ENCODE measurements at regions not wholly inside any gene's neighbourhood (a gene's known extent, or its start where the extent isn't known, plus 50 kb on each side); places are given as distances from the start of the nearest gene placed in this dataset.

- H3K4me1 Mint-ChIP-seq (ENCODE audit: low read depth): no peaks in the 10 kb centered on the region
- H3K27ac Mint-ChIP-seq: no peak overlapping the region
- no peak overlapping the region for H3K4me3 Mint-ChIP-seq
- no peak for TF ChIP-seq CTCF (IDR thresholded peaks at IDR 0.05)
- ChIA-PET POLR2A (no interaction called here), CTCF (interaction anchor here (0.6 kb wide), 1 partner anchor 1714 kb away, joined by 4 read pairs; no protein-coding TSS in a partner anchor)
- DNase-seq: no peak
- H3K36me3 Mint-ChIP-seq (ENCODE audit: low read depth): no peaks in the 10 kb centered on the region
- no peak for ATAC-seq
- no peaks in the 10 kb centered on the region for H3K27me3 Mint-ChIP-seq
- no peaks in the 10 kb centered on the region for H3K9me3 Mint-ChIP-seq
- intact Hi-C loops (cut with micrococcal nuclease): no loop called here
These were observed 197.1 kb downstream of the SLC7A11 start for GRCh38 chr4:138045036-138045435.

- TF ChIP-seq CTCF (IDR thresholded peaks at IDR 0.05): no peak
- POLR2A ChIA-PET: no interaction called here
- Mint-ChIP-seq H3K9me3 (no peaks in the 10 kb centered on the region), H3K27ac (no peak overlapping the region), H3K27me3 (no peaks in the 10 kb centered on the region), H3K36me3 (ENCODE audit: low read depth) (no peaks in the 10 kb centered on the region), H3K4me1 (ENCODE audit: low read depth) (no peaks in the 10 kb centered on the region), H3K4me3 (no peak overlapping the region)
- ATAC-seq (no peak), DNase-seq (no peak)
- CTCF ChIA-PET: no interaction called here
- intact Hi-C loops (cut with micrococcal nuclease): no loop called here
These were observed 203.1 kb downstream of the SLC7A11 start for GRCh38 chr4:138039010-138039409.

GRCh38 chr4:138037696-138038095 lies 204.5 kb downstream of the SLC7A11 start:
- DNase-seq (no peak), ATAC-seq (no peak)
- ChIA-PET CTCF (interaction anchor here (0.6 to 1.0 kb wide), 2 partner anchors 833 to 1374 kb away, joined by 3 read pairs; no protein-coding TSS in a partner anchor), POLR2A (no interaction called here)
- Mint-ChIP-seq H3K9me3 (no peaks in the 10 kb centered on the region), H3K4me3 (no peak overlapping the region), H3K27me3 (no peaks in the 10 kb centered on the region), H3K27ac (no peak overlapping the region), H3K4me1 (ENCODE audit: low read depth) (no peaks in the 10 kb centered on the region), H3K36me3 (ENCODE audit: low read depth) (no peaks in the 10 kb centered on the region)
- TF ChIP-seq CTCF (IDR thresholded peaks at IDR 0.05): no peak
- intact Hi-C loops (cut with micrococcal nuclease): no loop called here

DNA sequence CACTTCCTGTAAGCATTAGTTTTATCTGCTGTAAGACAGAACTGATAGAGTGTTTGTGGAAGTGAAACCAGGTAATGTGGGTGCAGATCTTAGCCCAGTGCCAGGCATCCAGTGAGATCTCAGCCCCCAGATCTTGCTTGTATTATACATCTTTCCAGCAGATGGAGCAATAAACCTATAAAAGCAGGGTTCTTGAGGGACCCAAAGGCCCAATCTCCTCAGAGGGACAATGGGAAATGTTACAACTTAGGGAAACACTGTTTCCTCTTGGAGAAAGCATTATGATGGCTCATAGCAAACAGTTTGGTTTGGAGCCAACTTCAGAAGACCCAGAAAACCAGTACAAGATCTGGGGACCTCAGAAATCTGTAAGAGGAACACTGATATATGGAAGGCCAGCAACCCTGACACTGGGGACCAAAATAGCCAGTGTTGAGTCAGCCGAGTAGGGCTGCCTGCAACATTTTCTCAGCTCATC lies 206.3 kb downstream of the SLC7A11 start:
- CTCF ChIA-PET: interaction anchor here (0.8 to 2.2 kb wide), 5 partner anchors 54 to 835 kb away, joined by 3 to 9 read pairs (median 6); no protein-coding TSS in a partner anchor
- Mint-ChIP-seq H3K36me3 (ENCODE audit: low read depth) (no peaks in the 10 kb centered on the region), H3K4me3 (no peak overlapping the region), H3K4me1 (ENCODE audit: low read depth) (no peaks in the 10 kb centered on the region), H3K27me3 (no peaks in the 10 kb centered on the region), H3K9me3 (no peaks in the 10 kb centered on the region), H3K27ac (no peak overlapping the region)
- POLR2A ChIA-PET: no interaction called here
- TF ChIP-seq CTCF (IDR thresholded peaks at IDR 0.05): no peak
- ATAC-seq (peak; percentile 34), DNase-seq (no peak)
- intact Hi-C loops (cut with micrococcal nuclease): no loop called here

- intact Hi-C loops (cut with micrococcal nuclease): no loop called here
- Mint-ChIP-seq H3K9me3 (no peaks in the 10 kb centered on the region), H3K4me1 (ENCODE audit: low read depth) (no peaks in the 10 kb centered on the region), H3K36me3 (ENCODE audit: low read depth) (no peaks in the 10 kb centered on the region), H3K27me3 (no peaks in the 10 kb centered on the region), H3K27ac (no peak overlapping the region), H3K4me3 (no peak overlapping the region)
- DNase-seq: no peak
- POLR2A ChIA-PET: interaction anchor here (0.6 kb wide), 1 partner anchor 22 kb away, joined by 3 read pairs; no protein-coding TSS in a partner anchor
- CTCF ChIA-PET: interaction anchor here (0.8 to 2.2 kb wide), 4 partner anchors 55 to 836 kb away, joined by 3 to 9 read pairs (median 6); no protein-coding TSS in a partner anchor
- no peak for ATAC-seq
- TF ChIP-seq CTCF (IDR thresholded peaks at IDR 0.05): no peak
These were observed 207.3 kb downstream of the SLC7A11 start for GRCh38 chr4:138034871-138035270.

Data from activated CD8-positive, alpha-beta T cell treated with anti-CD3 and anti-CD28 coated beads for 36 hours (primary cell).